SK-MEL-5 (cell line): ENCODE measurements at regions not wholly inside any gene's neighbourhood (a gene's known extent, or its start where the extent isn't known, plus 50 kb on each side); places are given as distances from the start of the nearest gene placed in this dataset.

Source experiments
- DNase-seq: peaks from one replicate; pipeline ENCODE4 v3.0.0-alpha.2; 2016; ENCODE audit warnings: low read depth, low spot score
- in situ Hi-C: cut with HindIII; loops from 2 replicates; pipeline ENCODE4 v1.10.0; 2016; ENCODE audit warnings: low sequenced_read_pairs, high pct_unique_total_duplicates, low pct_unique_long_range_greater_than_20kb

- in situ Hi-C loops, result no loop called here
- DNase-seq, result no peak
Observed at GRCh38 chr22:22400964-22401363, 107.6 kb downstream of the ZNF280B start.

DNA sequence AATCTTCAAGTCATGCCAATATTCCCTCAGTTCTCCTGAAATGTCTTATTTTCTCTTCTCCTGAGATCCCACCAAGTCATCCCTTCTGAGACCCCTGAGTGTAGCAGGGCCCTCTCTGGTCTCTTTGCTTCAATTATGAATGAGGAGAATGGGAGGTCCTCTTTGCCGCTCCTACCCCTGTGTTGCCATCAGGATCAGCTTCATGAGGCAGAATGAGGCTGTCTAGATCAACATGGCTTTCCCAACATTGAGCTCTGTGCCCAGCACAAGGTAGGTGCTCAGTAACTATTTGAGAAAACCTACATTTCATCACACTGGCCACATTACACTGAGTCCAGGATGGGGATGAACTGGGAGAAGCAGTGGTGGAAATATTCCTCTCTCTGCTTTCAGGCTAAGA, 107.2 kb downstream of the ZNF280B start:
- in situ Hi-C loops, result no loop called here
- DNase-seq, result no peak

DNA sequence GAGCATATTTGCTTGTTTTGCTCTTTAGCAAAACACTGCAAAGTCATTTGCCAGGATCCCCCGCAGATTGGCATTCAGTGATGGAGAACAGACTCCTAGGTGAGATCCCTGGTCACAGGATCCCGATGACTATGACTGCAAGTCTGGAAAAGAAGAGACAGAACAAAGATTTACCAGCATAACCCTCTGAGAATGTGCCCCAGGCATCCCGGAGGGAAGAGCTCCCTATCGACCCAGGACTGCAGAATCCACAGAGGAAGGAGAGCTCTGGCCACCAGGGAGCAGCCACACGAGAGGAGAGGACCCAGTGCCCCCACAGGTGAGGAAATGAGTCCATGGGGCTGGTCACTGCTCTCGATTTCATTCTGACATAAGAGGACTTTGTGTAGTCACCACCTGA, 105.2 kb downstream of the ZNF280B start:
- no peak for DNase-seq
- in situ Hi-C loops, result no loop called here

GRCh38 chr22:22403771-22404170, 104.8 kb downstream of the ZNF280B start:
- no peak for DNase-seq
- in situ Hi-C loops, result no loop called here

DNA sequence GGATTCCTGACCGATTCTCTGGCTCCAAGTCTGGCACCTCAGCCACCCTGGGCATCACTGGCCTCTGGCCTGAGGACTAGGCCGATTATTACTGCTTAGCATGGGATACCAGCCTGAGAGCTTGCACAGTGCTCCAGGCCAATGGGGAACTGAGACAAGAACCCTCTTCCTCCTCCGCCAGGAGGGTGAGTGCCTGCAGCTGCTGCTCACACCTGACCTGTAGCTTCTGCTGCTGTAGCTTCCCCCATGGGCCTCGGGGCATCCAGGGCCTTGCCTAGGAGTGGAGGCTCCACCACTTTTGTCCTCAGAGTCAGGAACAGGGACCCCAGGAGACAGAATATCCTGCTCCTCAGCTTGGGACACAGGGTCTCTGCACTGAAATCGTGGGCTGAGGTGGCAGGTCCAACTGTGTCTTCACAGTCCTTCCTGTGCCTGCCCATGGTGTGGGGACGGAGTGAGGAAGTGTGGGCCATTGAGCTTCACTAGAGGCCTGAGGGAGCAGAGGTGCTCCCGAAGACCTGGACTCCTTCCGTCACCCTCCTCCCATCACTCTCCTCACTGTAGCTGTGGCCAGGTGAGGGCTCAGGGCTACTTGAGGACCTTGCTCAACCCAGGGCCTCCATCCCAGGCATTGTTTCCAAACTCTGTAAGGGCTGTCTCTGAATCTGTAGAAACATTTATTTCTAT, 103.8 kb downstream of the ZNF280B start:
- DNase-seq, result no peak
- in situ Hi-C loops, result no loop called here

DNA sequence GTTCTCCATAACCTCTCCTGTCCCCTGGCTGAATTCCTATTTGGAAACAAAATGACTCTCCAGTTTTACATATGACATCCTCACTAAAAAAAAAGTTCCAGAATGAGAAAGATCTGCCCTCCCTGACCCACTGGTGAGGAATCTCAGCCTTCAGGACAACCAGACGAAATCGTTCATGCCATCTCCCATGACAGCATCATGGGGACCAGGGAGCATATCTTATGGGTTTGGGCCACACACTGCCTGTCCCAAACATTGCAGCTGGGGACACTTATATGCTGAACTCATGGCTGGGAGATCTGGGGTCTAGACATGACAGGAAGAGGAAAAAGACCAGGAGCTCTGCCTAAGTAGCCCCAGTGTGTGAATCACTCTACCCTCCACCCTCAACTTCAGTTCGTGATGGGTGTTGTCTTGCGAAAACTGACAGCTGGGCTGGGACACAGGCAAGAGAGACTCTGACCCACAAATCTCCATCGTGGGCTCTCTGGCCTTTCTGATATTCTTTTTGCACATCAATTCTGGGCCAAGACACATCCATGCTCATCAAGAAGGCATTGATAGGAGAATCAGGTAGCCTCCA, 102.0 kb downstream of the ZNF280B start:
- in situ Hi-C loops, result no loop called here
- no peak for DNase-seq

DNA sequence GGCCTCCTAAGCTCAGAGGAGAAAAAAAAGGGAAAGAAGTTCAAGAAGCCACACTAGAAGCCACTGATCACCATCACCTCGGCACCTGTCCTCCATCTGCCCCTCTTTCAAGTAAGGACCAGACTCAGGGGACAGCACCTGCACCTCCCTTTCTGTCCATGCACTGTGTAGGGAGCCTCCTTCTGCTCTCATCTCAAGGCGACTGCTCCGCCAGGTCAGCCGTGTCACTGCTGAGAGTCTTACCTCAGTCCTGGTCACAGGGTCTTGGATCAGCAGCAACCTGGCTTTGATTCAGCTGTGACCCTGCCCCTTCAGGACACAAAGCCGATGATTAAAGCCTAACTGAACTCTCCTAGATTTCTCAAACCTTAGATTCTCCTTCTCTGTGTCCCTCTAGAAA, 101.5 kb downstream of the ZNF280B start:
- DNase-seq, result no peak
- in situ Hi-C loops, result no loop called here

- in situ Hi-C loops, result no loop called here
- DNase-seq, result no peak
Observed at GRCh38 chr22:22408269-22408668, 100.3 kb downstream of the ZNF280B start.

DNA sequence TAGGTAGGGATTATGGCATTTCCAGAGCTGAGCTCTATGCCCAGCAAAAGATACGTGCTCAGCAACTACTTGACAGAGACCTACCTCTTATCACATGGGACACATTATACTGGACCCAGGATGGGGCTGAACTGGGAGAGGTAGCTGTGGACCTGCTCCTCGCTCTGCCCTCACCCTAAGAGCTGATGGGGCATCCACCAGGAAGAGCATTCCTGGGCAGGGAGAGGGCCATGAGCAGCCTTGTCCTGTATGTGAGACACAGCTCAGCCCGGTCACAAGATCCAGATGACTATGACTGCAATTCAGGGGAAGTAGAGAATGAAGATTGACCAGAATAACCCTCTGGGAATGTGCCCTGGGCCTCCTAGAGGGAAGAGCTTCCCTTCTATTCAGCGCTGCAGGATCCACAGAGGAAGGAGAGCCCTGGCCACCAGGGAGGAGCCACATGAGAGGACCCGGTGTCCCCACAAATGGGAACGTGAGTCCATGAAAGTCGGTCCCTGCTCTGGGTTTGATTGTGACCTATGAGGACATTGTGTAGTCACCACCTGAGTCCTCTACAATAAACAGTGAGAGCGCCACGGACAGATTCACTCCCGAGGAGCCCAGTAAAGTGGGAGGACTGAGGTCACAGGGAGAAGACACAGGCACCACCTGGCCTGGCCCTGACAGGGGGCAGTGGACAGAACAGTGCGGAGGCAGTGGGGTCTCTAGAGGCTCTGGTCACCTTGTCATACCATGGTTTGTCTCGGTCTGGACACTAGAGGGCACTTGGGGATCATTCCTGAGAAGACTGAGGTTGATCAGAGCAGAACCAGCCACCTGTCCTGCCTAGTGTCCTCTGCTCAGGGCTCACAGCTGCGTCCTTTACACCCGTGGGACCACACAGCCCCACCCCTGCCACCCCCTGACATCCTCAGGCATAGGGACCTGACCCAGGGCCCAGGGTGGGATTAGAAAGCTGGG, 99.5 kb downstream of the ZNF280B start:
- peak; percentile 68 for DNase-seq
- in situ Hi-C loops, result no loop called here

DNA sequence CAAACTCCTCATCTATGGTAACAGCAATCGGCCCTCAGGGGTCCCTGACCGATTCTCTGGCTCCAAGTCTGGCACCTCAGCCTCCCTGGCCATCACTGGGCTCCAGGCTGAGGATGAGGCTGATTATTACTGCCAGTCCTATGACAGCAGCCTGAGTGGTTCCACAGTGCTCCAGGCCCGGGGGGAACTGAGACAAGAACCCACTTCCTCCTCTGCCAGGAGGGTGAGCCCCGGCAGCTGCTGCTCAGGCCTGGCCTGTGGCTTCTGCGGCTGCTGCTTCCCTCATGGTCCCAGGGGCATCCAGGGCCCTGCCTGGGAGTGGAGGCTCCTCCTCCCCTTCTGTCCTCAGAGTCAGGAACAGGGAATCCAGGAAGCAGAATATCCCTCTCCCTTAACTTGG, 98.4 kb downstream of the ZNF280B start:
- DNase-seq, result peak; percentile 41

DNA sequence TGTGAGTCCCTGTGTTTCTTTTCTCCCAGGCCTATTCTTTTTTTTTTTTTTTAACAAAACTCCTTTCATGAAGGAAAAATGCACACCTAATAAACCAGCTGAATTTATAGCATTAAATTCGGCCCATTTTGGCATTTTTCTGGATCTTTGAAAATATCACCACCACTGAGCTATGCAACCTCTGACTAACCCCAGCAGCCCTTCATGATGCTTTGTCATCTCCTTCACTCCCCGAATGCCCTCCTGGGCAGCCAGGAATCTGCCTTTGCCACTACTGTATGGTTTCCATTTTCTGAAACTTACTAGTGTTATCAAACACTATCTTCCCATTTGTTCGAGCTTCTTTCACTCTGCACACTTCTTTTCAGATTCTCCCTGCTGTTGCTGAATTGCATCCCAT, 97.9 kb downstream of the ZNF280B start:
- in situ Hi-C loops, result no loop called here
- no peak for DNase-seq

More for the DNA sequence above, 98.4 kb downstream of the ZNF280B start:
- in situ Hi-C loops, result no loop called here

GRCh38 chr22:22414266-22414665, 94.3 kb downstream of the ZNF280B start:
- no peak for DNase-seq
- in situ Hi-C loops, result no loop called here

DNA sequence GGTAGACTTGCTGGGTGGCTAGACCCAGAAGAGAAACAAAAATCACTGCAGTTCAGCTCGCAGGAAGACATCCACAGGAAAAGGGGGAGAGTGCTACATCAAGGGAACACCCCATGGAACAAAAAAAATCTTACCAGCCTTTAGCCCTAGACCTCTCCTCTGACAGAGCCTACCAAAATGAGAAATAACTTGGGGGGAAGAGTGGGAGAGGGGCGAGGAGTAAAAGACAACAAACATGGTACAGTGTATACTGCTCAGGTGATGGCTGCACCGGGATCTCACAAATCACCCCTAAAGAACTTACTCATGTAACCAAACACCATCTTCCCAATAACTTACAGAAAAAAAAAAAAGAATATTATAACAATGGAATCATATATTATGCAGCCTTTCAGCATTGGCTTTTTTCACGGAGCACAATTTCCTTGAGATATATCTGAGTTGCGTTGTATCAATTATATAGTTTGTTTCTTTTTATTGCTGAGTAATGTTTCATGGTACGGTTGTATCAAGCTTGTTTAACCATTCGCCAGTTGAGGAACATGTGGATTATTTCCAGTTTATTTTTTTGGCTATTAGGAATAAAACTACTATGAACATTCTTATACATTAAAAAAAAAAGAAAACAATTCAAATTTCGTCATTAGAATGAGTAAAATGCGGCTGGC, 90.9 kb downstream of the ZNF280B start:
- in situ Hi-C loops, result no loop called here
- DNase-seq, result no peak

- in situ Hi-C loops, result no loop called here
- no peak for DNase-seq
Observed at GRCh38 chr22:22418163-22418549, 90.4 kb downstream of the ZNF280B start.

DNA sequence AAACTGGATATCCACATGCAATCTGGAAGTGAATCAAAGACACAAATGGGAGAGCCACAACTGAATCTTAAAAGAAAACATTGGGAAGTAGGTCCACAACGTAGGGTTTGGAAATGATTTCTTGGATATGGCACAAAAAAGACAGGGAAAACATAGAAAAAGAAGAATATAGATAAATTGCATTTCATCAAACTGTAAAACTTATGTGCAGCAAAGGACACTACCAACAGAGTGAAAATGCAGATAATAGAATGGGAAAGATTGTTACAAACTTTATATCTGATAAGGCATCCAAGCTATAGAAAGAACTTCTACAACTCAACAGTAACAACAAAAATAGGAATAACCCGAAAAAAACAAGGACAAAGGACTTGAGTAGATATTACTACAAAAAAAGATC, 89.6 kb downstream of the ZNF280B start:
- DNase-seq, result no peak
- in situ Hi-C loops, result no loop called here

DNA sequence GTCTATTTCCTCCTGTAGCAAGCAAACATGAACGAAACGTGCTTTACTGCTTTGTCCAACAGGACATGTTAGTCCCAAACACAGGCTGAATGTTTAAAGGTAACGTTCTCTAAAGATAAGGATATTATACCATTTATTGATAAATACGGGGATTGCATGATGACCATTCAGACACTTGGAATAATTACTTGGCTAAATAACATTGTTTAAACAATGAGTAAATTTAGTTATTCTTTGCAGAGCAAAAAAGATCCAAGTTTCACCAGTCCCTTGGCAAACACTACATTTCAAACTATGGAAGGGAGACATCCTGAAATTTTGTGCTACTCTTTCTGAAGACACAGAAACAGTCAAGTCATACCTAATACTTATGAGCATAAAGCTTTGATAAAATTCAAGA, 88.0 kb downstream of the ZNF280B start:
- no peak for DNase-seq
- in situ Hi-C loops, result no loop called here

GRCh38 chr22:22421392-22421791, 87.2 kb downstream of the ZNF280B start:
- in situ Hi-C loops, result no loop called here
- DNase-seq, result no peak

DNA sequence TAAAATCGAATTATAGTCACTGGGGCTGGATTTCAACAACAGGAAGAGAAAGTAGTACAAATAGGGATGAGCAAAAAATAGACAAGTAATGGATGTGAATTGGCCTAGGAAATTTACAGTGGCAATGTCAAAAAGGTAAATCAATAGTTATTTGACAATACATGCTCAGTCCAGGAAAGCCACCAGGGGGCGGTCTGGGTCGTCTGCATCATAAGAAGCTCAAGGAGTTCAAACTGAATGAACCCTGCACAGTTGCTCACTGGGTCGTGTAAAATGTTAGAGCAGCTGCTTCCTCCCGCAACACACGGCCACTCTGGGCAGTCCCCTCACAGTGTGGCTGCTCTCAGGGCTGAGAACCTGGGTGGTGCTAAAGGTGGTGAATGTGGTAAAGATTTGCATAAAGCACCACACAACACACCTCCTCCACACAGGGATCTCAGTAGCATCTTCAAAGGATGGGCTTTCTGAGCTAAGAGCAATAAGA, 85.9 kb downstream of the ZNF280B start:
- DNase-seq, result peak; percentile 77
- in situ Hi-C loops, result no loop called here
